G401 (cell line): ENCODE measurements at regions not wholly inside any gene's neighbourhood (a gene's known extent, or its start where the extent isn't known, plus 50 kb on each side); places are given as distances from the start of the nearest gene placed in this dataset.

ENCODE experiments used
- DNase-seq: peaks from one replicate; pipeline ENCODE4 v3.0.0-alpha.2; 2015; ENCODE audit warnings: low spot score
- in situ Hi-C: cut with HindIII; loops from 2 replicates; pipeline ENCODE4 v1.10.0; 2016; ENCODE audit warnings: low sequenced_read_pairs, mixed read lengths

GRCh38 chr3:25143356-25144025 lies 284.6 kb upstream of the RARB start:
- no peak for DNase-seq

GRCh38 chr3:25144430-25144829 lies 283.6 kb upstream of the RARB start:
- no peak for DNase-seq
- in situ Hi-C loops, result no loop called here

More at GRCh38 chr3:25143356-25144025, 284.6 kb upstream of the RARB start:
- in situ Hi-C loops, result no loop called here

- in situ Hi-C loops, result no loop called here
- DNase-seq, result no peak
Observed at GRCh38 chr3:25145176-25145575, 282.9 kb upstream of the RARB start.

GRCh38 chr3:25150199-25150598 lies 277.9 kb upstream of the RARB start:
- DNase-seq, result no peak
- in situ Hi-C loops, result no loop called here

GRCh38 chr3:25151281-25151902 lies 276.7 kb upstream of the RARB start:
- in situ Hi-C loops, result no loop called here
- no peak for DNase-seq

GRCh38 chr3:25151903-25152295 lies 276.2 kb upstream of the RARB start:
- in situ Hi-C loops, result no loop called here
- no peak for DNase-seq

- no peak for DNase-seq
- in situ Hi-C loops, result no loop called here
Observed at GRCh38 chr3:25153136-25153535, 274.9 kb upstream of the RARB start.

- in situ Hi-C loops, result no loop called here
Observed at GRCh38 chr3:25153561-25153960, 274.5 kb upstream of the RARB start.

GRCh38 chr3:25155652-25156471 lies 272.2 kb upstream of the RARB start:
- in situ Hi-C loops, result no loop called here
- no peak for DNase-seq

More at GRCh38 chr3:25153561-25153960, 274.5 kb upstream of the RARB start:
- no peak for DNase-seq

GRCh38 chr3:25156626-25157025 lies 271.4 kb upstream of the RARB start:
- in situ Hi-C loops, result no loop called here
- no peak for DNase-seq

GRCh38 chr3:25165306-25165705 lies 262.8 kb upstream of the RARB start:
- in situ Hi-C loops, result no loop called here
- DNase-seq, result no peak

GRCh38 chr3:25166016-25166415 lies 262.0 kb upstream of the RARB start:
- in situ Hi-C loops, result no loop called here
- no peak for DNase-seq

GRCh38 chr3:25169151-25169550 lies 258.9 kb upstream of the RARB start:
- in situ Hi-C loops, result no loop called here
- DNase-seq, result no peak

GRCh38 chr3:25170021-25170420 lies 258.0 kb upstream of the RARB start:
- DNase-seq, result no peak
- in situ Hi-C loops, result no loop called here

- no peak for DNase-seq
- in situ Hi-C loops, result no loop called here
Observed at GRCh38 chr3:25171118-25171807, 256.8 kb upstream of the RARB start.

- DNase-seq, result no peak
- in situ Hi-C loops, result no loop called here
Observed at GRCh38 chr3:25171897-25172296, 256.2 kb upstream of the RARB start.

- in situ Hi-C loops, result no loop called here
- DNase-seq, result no peak
Observed at GRCh38 chr3:25173606-25174005, 254.5 kb upstream of the RARB start.

GRCh38 chr3:25174251-25174650 lies 253.8 kb upstream of the RARB start:
- no peak for DNase-seq
- in situ Hi-C loops, result no loop called here

GRCh38 chr3:25177041-25177440 lies 251.0 kb upstream of the RARB start:
- in situ Hi-C loops, result no loop called here
- no peak for DNase-seq

GRCh38 chr3:25178672-25179071 lies 249.4 kb upstream of the RARB start:
- DNase-seq, result no peak
- in situ Hi-C loops, result no loop called here
